ENCODE measurements at regions not wholly inside any gene's neighbourhood (a gene's known extent, or its start where the extent isn't known, plus 50 kb on each side); places are given as distances from the start of the nearest gene placed in this dataset.

GRCh38 chr3:134083626-134084241, 54.0 kb upstream of the SLCO2A1 start:
- peak; percentile 8 for ATAC-seq
- no peak for DNase-seq (ENCODE audit: low spot score in 2 of 2)
- no peak overlapping the region for H3K4me3 Mint-ChIP-seq
- H3K9me3 Mint-ChIP-seq = peaks cover 3% of the 10 kb centered on the region
- H3K4me1 Mint-ChIP-seq = no peaks in the 10 kb centered on the region
- H3K27ac Mint-ChIP-seq = no peak overlapping the region
- H3K36me3 Mint-ChIP-seq = no peaks in the 10 kb centered on the region

GRCh38 chr3:134083008-134083407, 53.3 kb upstream of the SLCO2A1 start:
- Mint-ChIP-seq H3K4me3 (no peak overlapping the region), H3K4me1 (no peaks in the 10 kb centered on the region), H3K9me3 (no peaks in the 10 kb centered on the region), H3K27ac (no peak overlapping the region), H3K36me3 (no peaks in the 10 kb centered on the region)
- DNase-seq (ENCODE audit: low spot score in 2 of 2) = no peak
- no peak for ATAC-seq

GRCh38 chr3:134082582-134082981, 52.9 kb upstream of the SLCO2A1 start:
- no peaks in the 10 kb centered on the region for H3K9me3 Mint-ChIP-seq
- ATAC-seq (no peak), DNase-seq (ENCODE audit: low spot score in 2 of 2) (no peak)
- no peaks in the 10 kb centered on the region for H3K36me3 Mint-ChIP-seq
- H3K4me3 Mint-ChIP-seq = no peak overlapping the region
- no peaks in the 10 kb centered on the region for H3K4me1 Mint-ChIP-seq
- no peak overlapping the region for H3K27ac Mint-ChIP-seq

DNA sequence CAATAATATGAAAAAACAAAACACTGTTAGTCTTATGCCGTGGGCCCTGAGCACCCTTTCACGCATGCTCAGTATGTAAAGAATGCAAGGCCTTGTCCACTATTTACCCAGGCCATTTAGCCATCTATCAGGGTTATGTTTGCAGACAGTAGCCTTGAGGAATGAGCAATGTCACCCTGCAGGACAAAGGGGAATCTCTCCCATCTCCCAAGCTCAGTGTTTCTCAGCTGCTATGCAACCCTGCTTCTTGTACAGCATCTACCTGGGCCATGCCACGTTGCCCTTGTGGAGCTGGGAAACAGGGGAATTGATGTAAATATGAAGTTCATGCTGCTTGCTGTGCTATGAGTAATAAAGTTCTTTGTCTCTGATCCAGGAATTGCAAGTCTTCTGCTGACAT, 51.5 kb upstream of the SLCO2A1 start:
- ATAC-seq (no peak), DNase-seq (ENCODE audit: low spot score in 2 of 2) (peak in 1 of 2 donors; percentile 3)
- Mint-ChIP-seq H3K9me3 (no peaks in the 10 kb centered on the region), H3K4me1 (no peaks in the 10 kb centered on the region), H3K27ac (no peak overlapping the region), H3K4me3 (no peak overlapping the region), H3K36me3 (no peaks in the 10 kb centered on the region)

- Mint-ChIP-seq H3K4me3 (no peak overlapping the region), H3K9me3 (no peaks in the 10 kb centered on the region), H3K27ac (no peak overlapping the region), H3K36me3 (no peaks in the 10 kb centered on the region), H3K4me1 (no peaks in the 10 kb centered on the region)
- no peak for ATAC-seq
- DNase-seq (ENCODE audit: low spot score in 2 of 2) = no peak
These were observed 51.0 kb upstream of the SLCO2A1 start for GRCh38 chr3:134080761-134081160.

- Mint-ChIP-seq H3K27ac (no peak overlapping the region), H3K4me1 (no peaks in the 10 kb centered on the region), H3K36me3 (no peaks in the 10 kb centered on the region), H3K4me3 (no peak overlapping the region), H3K9me3 (no peaks in the 10 kb centered on the region)
- ATAC-seq (no peak), DNase-seq (ENCODE audit: low spot score in 2 of 2) (no peak)
These were observed 50.0 kb upstream of the SLCO2A1 start for GRCh38 chr3:134079761-134080160.

Data from stimulated activated effector memory CD8-positive, alpha-beta T cell treated with anti-CD3 and anti-CD28 coated beads, Interleukin-12 subunit alpha, Interleukin-12 subunit beta, amount 100 ng/mL, for 72 hours (primary cell).